GM12891 (cell line): ENCODE measurements at regions not wholly inside any gene's neighbourhood (a gene's known extent, or its start where the extent isn't known, plus 50 kb on each side); places are given as distances from the start of the nearest gene placed in this dataset.
"Not testable (repeated sequence)": the region's sequence is repeated elsewhere in the genome, so short reads cannot be mapped to it uniquely, and the experiment has no call there.

Experiments
- DNase-seq: peaks from one replicate; pipeline ENCODE4 v3.0.0; 2011; ENCODE audit warnings: low spot score; ENCODE audit not compliant: insufficient read length
- FAIRE-seq: peaks from 2 replicates; lab custom pipeline; 2011; peaks lifted over from hg19 to GRCh38; lab: Jason Lieb, UNC
- PAX5 ChIP-seq: IDR thresholded peaks from 2 replicates; pipeline ENCODE4 v1.6.1; 2011; ENCODE audit warnings: low read length, moderate library complexity, mild to moderate bottlenecking; ENCODE audit not compliant: insufficient read depth, severe bottlenecking
- POLR2A ChIP-seq: IDR thresholded peaks from 2 replicates; pipeline ENCODE4 v1.6.1; 2011; ENCODE audit warnings: low read depth, low read length, control low read depth
- POLR2AphosphoS5 ChIP-seq: IDR thresholded peaks from 2 replicates; pipeline ENCODE4 v1.6.1; 2011; ENCODE audit warnings: low read depth, low read length, control low read depth
- POU2F2 ChIP-seq: IDR thresholded peaks from 2 replicates; pipeline ENCODE4 v1.6.1; 2011; ENCODE audit warnings: low read depth, mild to moderate bottlenecking, control low read depth, low read length, moderate library complexity
- SPI1 ChIP-seq: IDR thresholded peaks from 2 replicates; pipeline ENCODE4 v1.6.1; 2011; ENCODE audit warnings: low read depth, low read length, control low read depth
- TAF1 ChIP-seq: IDR thresholded peaks from 2 replicates; pipeline ENCODE4 v1.6.1; 2011; ENCODE audit warnings: low read depth, low read length, control low read depth

- no peak for TF ChIP-seq POU2F2
- no peak for DNase-seq
- no peak for FAIRE-seq
These were observed 209.7 kb upstream of the SGO1 start for GRCh38 chr3:20395692-20396091.

GRCh38 chr3:20394243-20394642 is 208.2 kb upstream of the SGO1 start:
- TF ChIP-seq TAF1 = no peak
- TF ChIP-seq PAX5 = no peak
- no peak for FAIRE-seq
- no peak for DNase-seq

- no peak for TF ChIP-seq POU2F2
- no peak for TF ChIP-seq PAX5
- no peak for TF ChIP-seq POLR2A
- TF ChIP-seq TAF1 = no peak
- no peak for TF ChIP-seq SPI1
- no peak for TF ChIP-seq POLR2AphosphoS5
- FAIRE-seq (no peak), DNase-seq (no peak)
These were observed 205.6 kb upstream of the SGO1 start for GRCh38 chr3:20391644-20392043.

GRCh38 chr3:20388971-20389370 is 203.0 kb upstream of the SGO1 start:
- DNase-seq (no peak), FAIRE-seq (no peak)
- TF ChIP-seq POLR2AphosphoS5 (no peak), SPI1 (no peak), PAX5 (no peak), POLR2A (no peak), TAF1 (no peak)

GRCh38 chr3:20380295-20380694 is 194.3 kb upstream of the SGO1 start:
- no peak for FAIRE-seq

GRCh38 chr3:20378315-20378714 is 192.3 kb upstream of the SGO1 start:
- TF ChIP-seq POU2F2 (no peak), POLR2A (no peak), PAX5 (no peak), SPI1 (no peak)
- no peak for FAIRE-seq
- DNase-seq = no peak

More at GRCh38 chr3:20380295-20380694, 194.3 kb upstream of the SGO1 start:
- DNase-seq = no peak
- TF ChIP-seq POLR2A = no peak

DNA sequence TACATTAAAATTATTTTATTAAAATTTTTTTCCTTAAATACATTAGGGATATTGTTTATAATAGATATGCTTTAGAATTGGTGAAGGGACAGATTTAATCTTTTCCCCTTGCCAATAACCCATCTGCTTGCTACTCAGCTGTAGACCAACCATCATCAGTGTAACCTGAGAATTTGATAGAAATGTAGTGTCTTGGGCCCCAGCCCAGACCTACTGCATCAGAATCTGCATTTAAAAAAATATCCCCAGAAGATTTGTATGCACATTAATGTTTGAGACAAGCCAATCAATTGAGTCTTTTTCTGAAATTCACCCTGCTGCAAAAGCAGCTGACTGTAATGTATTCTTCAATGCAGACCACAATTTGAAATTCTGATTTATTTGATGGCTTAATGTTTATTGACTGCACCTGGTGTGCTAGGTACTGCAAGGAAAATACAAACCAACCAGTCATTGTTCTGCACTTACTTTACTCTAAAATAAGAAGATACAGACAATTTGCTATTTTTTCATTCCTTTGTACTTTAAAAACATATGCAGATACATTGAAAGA is 190.7 kb upstream of the SGO1 start:
- TF ChIP-seq TAF1 = no peak
- TF ChIP-seq POLR2A = no peak
- TF ChIP-seq POU2F2 = no peak
- no peak for TF ChIP-seq PAX5
- TF ChIP-seq POLR2AphosphoS5 = no peak
- TF ChIP-seq SPI1 = no peak
- no peak for FAIRE-seq
- no peak for DNase-seq

GRCh38 chr3:20375302-20375701 is 189.3 kb upstream of the SGO1 start:
- FAIRE-seq = no peak

GRCh38 chr3:20370273-20371063 is 184.5 kb upstream of the SGO1 start:
- DNase-seq, FAIRE-seq: not testable (repeated sequence)

More at GRCh38 chr3:20375302-20375701, 189.3 kb upstream of the SGO1 start:
- no peak for DNase-seq
- no peak for TF ChIP-seq POLR2AphosphoS5
- no peak for TF ChIP-seq SPI1
- no peak for TF ChIP-seq POLR2A
- no peak for TF ChIP-seq TAF1
- TF ChIP-seq POU2F2 = no peak
- TF ChIP-seq PAX5 = no peak

- TF ChIP-seq SPI1 (no peak), TAF1 (no peak), POLR2A (no peak), POLR2AphosphoS5 (no peak), POU2F2 (no peak), PAX5 (no peak)
- FAIRE-seq (no peak), DNase-seq (no peak)
These were observed 175.0 kb upstream of the SGO1 start for GRCh38 chr3:20361000-20361399.

GRCh38 chr3:20353286-20353685 is 167.3 kb upstream of the SGO1 start:
- TF ChIP-seq SPI1 (no peak), TAF1 (no peak), POLR2AphosphoS5 (no peak), PAX5 (no peak), POLR2A (no peak), POU2F2 (no peak)
- DNase-seq = no peak
- no peak for FAIRE-seq
